GM18511 (cell line): ENCODE measurements at regions not wholly inside any gene's neighbourhood (a gene's known extent, or its start where the extent isn't known, plus 50 kb on each side); places are given as distances from the start of the nearest gene placed in this dataset.

Source experiments
- ATAC-seq: cut with Tn5 transposase; IDR thresholded peaks from one replicate; pipeline ENCODE4 v1.9.1; 2021; ENCODE audit warnings: mild to moderate bottlenecking, moderate library complexity; ENCODE audit not compliant: unreplicated experiment

DNA sequence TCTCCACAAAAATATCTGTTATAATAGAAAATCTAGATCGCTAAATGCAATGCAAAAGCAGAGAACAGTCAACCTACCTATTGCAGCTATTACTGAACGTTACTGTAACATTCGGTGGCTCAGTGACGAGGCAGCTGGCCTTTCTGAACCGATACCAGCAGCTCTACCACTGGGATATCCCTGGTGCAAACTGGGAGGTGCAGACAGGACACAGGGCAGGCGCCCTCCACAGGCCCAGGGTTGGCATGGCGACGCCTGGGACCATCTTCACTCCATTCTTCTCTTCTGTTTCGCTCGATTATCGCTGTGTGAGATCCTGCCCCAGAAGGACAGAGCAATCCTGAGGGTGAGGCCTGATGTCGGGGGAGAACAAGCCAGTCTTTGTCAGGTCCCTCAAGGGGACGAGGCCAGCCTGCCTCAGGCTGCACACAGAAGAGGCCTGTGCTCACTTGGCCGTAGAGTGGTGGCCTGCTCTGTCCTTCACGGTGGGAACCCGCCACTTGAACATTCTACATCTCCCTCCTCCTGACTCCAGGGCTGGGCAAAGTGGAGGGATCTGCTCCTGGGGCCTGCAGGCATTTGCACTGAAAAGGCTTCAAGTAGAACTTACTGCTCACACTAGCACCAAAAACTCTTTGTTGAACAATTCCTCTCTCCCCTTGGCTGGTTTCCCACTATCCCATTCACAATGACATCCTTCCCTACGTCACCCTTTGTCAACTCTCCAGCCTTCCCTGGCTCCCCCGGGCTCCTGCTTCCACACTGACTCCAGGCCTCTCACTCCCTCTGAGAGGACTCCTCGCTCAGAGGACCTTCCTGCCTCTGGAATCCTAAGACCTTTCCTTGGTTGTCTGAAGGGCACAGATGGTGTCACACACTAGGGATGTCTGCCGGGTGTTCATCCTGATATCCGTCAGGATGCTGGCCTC is 49.7 kb downstream of the CYRIA start:
- no peak for ATAC-seq

DNA sequence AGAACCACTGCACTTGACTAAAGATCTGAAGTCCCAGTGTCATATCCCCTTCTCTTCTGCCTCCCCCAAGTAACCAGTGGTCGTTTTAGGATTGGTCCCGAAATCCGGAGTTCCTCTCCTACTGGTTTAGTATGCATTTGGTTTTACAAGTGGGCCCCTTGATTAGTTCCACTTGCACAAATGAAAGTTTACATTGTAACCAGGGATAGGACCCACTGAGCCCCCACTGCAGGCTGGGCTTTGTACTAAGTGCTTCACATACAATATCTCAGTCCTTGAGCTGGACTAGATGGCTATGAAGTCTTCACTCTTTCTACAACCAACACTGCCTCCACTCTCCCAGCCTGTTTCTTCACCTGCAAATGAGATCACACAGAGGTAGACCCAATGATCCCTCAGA is 50.4 kb downstream of the CYRIA start:
- no peak for ATAC-seq

DNA sequence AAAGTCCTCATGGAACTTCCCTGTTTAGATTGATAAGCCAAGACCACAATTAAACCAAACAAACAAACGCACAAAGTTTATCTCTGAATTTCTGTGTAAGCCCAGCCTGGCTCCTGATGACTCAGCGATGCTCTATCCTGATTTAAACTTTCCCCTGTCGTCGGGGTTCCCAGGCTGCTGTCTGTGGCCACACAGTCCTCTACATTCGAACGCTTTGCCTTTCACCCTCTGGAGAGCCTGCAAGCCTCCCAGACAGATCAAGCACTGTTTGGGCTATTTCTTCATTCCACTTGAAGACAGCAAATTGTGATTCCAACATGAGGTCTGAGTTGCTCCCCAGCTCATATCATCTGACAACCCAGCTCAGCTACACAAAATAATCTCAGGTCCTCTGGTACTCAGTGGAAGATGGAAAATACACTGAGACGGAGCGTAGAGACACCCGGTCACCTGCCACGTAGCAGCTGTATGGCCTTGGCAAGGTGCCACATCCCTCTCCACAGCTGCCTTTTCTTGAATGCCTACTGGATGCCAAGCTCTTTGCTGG is 51.2 kb downstream of the CYRIA start:
- no peak for ATAC-seq

DNA sequence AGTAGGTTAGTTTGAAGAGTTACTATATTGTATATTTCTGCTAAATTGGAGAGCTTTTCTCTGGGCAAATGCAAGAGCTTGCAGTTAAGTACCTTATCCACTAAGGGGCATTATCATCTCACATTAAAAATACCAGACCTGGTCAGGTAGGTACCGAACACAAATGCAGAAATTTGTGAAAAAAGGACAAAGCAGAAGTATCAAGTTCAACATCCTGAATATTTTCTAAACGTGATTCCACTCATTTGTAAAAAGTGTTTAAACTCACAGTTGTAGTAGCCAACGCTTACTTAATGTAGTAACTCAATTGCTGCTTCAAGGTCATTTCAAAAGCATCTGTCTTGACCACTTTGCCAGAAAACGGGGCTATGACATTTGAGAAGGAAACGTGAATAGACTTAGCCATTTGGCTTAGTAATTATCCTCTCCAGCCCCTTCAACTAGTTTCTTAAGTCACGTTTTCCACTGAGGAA is 52.1 kb downstream of the CYRIA start:
- no peak for ATAC-seq

DNA sequence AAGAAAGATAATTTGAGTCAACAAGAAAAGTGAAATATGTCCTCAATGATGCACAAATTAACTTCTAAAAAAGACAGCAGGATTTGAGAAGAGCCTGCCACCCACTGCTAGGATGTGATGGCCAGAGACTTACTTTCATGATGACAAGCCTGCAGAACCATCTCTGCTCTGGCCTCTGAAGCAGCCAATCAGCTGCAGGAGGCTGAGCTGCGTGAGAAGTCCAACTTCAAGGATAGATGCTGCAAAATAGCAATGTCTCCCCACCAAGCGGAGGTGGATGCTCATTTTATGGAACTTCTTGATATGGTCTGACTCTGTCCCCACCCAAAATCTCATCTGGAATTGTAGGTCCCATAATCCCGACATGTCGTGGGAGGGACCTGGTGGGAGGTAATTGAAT is 53.1 kb downstream of the CYRIA start:
- no peak for ATAC-seq

DNA sequence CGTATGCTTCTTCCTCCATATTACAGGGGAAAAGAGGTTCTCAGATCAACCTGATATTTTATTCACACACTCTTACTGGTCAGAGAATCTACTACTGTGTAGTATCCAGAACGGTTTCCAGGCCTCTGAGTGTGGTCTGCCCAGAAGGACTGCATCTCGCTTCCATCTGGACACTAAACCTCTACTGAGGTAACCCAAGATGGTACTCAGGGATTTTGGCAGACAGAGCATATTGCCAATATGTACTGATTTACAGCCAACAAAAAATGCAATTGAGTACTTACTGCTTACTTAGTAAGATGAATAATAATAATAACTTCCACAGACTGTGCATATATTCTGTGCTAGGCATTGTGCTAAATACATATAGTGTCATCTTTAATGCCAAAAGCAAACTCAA is 55.8 kb downstream of the CYRIA start:
- no peak for ATAC-seq

DNA sequence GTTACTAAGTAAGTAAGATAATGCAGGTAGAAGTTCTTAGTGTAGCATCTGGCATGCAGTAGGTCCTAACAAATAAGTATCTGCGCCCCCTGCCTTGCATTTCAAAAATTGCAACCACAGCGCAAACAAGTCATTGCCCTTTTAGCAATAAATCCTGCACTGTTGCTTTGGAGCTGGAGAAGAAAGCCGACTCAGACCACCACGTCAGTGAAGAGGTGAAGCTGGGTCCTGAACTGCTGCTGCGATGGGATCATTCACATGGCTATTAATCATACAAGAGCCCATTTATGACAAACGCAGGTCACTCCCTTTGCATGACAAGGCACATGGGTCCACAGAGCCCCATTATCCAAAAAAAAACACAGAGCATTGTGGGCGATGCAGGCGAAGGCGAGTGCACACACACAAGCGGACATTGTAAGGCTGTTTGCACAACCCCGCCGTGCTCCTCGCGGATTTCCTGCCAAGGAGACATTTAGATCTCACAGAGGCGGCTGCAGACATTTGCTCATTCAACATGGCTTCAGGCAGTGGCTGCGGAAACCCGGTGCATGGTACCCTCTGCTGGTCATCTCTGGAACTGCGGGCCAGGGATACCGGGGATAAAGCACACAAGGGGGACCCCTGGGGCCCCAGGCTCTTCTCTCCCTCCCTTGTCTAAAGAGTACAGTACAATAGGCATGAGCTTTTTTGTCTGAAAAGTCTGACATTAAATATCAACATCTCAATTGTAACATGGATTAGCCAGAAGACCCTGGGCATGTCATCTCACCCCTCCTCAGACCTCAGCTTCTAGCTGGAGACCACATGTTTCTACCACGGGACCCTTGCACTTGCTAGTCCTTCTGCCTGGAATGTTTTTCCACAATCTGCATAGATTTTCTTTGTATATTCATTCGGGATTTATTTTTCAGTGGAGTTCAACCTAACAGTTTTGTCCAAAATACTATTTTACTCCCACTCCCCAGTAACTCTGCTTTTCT is 56.7 kb downstream of the CYRIA start:
- ATAC-seq: peak; percentile 95

DNA sequence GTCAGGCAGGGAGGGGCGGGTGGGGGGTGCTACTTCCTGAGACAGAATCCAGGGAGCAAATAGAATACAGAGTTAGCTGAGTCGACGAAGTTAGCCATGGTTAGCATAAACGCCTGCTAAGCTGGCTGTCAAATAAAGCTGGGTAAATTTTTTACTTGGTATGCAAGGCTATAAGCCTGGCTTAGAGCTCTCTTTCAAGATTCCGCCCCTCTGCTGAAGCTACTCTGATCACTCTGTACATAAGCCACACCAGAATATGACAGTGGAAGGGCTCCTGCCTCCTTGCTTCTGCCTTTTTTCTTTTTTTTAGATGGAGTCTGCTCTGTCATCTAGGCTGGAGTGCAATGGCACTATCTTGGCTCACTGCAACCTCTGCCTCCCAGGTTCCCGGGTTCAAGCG is 58.3 kb downstream of the CYRIA start:
- no peak for ATAC-seq

DNA sequence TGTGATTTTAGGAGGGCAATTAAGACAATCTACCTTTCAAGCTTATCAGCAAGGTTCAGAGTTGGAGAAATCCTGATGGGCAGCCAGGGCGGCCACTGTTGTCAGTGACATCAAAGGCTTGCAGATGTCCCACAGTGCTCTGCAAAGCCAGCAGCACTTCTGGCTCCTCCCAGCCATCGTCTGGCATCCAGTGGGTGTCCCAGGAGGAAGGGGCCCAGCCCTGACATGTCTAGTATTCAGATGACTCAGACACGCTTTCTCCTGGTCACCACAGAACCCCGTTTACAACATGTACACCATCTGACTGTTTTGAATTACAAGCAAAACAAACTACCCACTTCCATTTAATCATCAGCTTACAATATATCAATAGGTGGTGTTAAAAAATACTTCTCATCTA is 61.4 kb downstream of the CYRIA start:
- ATAC-seq: no peak

DNA sequence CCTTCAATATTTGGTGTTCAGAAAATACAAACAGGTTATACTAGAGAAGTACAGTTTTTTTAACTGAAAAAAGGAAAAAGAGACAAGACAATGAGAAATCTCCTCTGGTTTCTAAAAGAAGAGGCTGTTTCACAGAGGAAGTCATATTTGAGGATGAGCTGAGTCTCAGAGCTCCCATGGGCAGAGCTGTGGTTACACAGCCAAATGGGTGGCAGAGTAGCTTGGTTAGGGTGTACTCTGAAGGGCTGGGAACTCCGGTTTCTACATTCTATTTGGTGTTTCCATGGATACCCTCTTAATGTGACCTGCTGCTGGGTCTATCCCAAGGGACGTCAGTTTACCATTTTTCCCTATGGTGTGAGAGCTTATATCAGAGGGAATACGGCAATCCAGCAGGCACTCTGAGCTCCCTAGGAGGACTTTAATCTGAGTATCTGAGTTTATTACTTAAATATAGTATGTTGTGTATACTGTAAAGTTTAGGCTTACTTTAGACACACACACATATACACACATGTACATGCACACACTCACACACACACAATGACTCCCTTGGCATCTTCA is 74.2 kb downstream of the CYRIA start:
- no peak for ATAC-seq

DNA sequence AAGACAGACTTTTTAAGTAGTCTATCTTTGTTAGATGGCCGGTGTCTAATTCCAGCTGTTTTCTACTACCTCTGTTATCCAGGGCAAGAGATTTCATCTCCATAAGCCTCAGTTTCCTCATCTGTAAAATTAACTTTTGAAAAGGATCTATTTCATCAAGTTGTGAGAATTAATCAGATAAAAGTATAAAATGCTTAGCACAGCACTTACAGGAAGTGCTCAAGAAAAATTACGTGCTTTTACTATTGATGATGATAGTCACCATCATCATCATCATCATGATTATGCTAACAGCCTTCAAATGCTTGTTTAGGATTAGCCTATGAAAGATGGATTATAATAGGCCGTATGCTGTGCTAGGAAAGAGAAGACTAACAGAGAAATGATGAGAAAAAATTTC is 76.2 kb downstream of the CYRIA start:
- ATAC-seq: no peak

DNA sequence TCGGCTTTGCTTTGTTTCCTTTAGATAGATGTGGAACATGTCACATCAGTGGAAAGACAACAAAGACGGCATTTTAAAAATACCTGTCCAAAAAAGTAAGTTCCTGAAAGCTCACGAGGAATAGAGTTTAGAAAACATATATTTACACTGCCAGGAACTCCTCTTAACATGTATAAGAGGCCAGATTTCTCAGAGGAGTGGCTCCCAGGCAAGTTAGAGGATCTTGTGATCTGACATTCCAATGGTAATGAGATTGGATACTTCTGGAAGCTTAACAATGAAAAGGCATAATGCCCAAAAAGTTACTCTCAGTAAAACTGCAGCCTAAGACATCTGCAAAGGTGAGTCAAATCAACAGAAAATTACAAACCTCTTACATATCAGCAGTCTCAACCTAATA is 77.1 kb downstream of the CYRIA start:
- ATAC-seq: no peak

DNA sequence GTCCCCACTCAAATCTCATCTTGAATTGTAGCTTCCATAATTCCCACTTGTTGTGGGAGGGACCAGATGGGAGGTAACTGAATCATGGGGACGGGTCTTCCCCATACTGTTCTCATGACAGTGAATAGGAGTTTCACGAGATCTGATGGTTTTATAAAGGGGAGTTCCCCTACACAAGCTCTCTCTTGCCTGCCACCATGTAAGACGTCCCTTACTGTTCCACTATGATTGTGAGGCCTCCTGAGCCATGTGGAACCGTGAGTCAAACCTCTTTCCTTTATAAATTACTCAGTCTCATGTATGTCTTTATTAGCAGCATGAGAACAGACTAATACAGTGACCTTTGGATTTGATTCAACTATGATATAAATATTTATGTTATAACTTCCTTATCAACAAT is 78.0 kb downstream of the CYRIA start:
- no peak for ATAC-seq

DNA sequence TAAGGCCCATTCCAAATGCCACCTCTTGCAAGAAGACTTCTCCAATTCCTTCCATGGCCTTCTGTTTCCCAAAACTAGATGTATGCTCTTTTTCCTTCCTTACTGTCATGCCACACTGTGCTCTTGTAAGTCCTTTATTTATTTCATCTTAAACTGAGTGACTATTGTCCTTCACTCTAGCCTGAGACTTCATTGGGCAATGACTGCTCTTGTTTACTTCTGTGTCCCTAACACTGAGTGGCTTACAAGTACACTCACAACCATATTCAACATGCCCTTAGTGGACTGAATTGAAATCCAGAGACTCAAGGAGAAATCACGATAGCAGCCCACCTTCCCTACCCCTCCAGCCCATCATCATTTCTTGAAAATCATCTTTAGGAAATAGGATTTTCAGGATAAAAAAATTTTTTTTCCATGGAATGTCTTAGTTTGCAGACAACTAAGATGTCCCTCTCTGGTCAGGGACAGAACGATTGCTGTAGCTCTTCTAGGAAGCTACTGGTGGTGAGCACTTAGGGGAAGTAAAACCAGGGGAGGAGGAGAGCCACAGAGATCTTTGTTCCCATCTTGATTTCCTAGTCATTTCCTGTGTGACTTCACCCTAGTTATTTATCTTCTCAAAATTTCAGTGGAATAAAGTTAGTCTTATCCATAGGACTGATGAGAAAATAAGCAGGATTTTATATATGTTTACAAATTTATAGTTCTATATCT is 80.7 kb downstream of the CYRIA start:
- no peak for ATAC-seq

DNA sequence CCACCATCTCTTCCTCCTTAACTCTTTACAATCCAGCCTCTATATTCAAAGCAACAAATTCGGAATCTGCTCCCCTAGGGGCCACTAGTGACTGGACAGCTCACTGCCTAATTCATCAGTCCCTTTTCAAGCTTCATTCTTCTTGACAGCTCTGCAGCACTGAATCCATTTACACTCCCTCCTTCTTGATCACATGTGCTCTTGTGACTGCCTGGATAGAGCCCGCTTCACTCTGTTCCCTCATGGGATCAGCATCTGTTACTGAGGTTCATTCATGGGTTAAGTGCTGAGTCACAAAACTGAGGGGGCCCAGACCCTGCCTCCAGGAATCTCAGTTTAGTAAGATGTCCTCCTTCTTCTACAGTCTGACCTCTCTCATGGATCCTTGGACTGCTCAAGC is 81.5 kb downstream of the CYRIA start:
- no peak for ATAC-seq

DNA sequence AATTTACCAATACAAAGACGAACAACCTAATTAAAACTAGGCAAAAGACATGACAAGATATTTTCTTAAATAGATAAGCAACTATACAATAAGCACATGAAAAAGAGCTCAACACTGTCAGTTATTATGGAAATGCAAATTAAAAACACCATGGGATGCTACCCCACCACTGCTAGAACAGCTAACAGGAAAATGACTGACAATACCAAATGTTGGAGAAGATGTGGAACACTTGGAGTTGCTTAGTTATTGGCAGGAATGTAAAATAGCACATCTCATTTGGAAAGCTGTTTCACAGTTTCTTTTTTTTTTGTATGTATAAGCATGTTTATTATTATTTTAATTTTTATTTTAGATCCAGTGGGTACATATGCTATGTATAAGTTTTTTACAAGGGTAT is 84.4 kb downstream of the CYRIA start:
- ATAC-seq: no peak

DNA sequence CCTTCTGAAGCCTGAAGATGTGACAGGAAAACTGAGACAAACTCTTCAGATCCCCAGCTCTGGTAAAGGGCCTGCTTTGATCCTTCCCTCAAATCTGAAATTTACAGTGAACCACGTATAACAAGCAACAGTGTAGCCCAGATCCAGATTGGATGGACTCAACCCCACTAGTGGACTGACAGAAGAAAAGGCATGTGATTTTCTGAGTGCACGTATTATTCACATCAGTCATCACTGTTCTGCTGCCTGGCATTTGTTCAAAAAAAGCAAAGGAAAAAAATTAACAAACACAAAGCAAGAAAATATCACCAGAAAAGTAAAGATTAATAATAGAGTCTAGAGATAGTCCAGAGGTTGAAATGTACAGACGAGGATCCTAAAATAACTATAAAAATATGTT is 87.6 kb downstream of the CYRIA start:
- no peak for ATAC-seq

DNA sequence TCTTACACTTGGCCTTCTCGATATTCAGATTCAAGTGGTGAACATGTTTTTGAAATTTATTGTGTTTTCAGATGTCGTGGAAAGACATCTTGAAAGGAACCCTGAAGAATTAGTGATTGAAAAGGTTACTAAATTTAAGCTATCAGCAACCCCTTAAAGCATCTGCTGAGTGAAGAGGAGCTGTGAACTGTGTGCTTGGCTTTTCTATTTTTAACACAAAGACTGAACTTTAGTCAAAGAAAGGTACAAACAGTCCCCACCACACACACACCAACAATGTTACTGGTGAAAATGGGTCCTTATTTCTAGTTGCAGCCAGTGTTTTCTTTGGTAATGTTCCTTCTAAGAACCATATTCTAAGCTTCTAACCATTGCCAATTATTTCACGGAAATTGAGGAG is 95.1 kb downstream of the CYRIA start:
- no peak for ATAC-seq

DNA sequence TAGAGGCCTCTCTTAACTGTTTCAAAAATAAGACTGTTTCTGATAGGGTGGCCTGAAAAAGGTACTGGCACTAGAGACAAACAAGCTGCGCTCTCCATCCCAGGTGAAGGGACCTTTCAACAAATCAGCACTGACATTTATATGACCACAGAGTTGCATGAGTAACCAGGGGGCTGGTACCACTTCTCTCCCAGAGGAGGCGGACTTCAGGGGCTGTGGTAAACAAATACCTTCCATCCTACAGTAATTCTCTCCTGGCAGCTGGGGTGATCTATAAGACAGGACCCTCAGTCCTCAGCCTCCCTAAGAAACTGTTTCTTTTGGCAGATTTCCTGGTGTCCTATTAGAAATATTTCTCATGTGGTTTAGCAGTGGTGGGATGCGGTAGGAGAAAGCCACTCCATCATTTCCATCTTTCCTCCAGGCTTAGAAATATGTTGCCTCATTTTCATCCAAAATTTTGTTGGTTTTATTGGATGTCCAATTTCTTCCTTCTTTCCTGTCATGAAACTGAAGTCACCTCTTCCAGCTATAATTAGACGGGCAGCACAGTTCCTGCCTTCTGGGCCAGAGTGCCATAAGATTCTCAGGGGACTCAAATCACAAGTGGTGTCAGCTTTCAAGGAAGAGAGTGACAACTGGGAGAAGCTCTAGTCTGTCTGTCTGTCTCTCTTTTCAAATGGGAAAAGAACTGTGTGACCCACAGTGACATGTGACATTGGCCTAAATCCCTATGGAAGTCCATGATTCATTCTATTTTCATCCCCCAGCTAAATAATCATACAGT is 96.4 kb downstream of the CYRIA start:
- ATAC-seq: no peak

DNA sequence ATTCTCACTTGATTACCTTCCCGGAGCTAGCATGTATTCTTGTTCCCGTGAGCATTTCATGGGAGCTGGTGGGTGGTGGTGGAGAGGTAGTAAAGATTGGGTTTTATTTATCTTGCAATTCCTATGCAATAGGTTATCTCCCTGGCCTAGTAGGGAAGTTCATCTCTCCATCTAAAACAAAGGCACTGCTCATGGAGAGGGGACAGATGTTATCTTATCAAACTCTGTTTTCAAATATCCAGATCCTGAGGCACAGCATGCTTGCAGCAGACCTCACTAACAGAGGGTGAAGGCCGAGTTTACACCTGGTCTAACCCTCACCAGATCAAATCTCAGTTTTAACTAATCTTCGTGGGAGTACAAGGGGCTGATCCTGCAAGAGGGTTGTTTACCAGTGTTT is 98.9 kb downstream of the CYRIA start:
- no peak for ATAC-seq
